OCI-LY1 (cell line): ENCODE measurements at regions not wholly inside any gene's neighbourhood (a gene's known extent, or its start where the extent isn't known, plus 50 kb on each side); places are given as distances from the start of the nearest gene placed in this dataset.

Source experiments
- H2AFZ ChIP-seq: fragments of 200-600 bp; sonication (generic), shearing (Covaris generic); 2 replicates; pipeline ENCODE4 v1.6.0; 2014; ENCODE audit warnings: antibody characterized with exemption, mild to moderate bottlenecking, low read length
- H3F3A ChIP-seq: fragments of 200-600 bp; sonication (generic), shearing (Covaris generic); 2 replicates; pipeline ENCODE4 v1.6.0; 2014; ENCODE audit warnings: mild to moderate bottlenecking, antibody characterized with exemption, low read length, moderate library complexity; ENCODE audit not compliant: insufficient read depth
- H3K27ac ChIP-seq: fragments of 200-600 bp; sonication (generic); 2 replicates; pipeline ENCODE4 v1.5.1; 2014; ENCODE audit warnings: low read length, mixed run types, mild to moderate bottlenecking, low read depth; ENCODE audit not compliant: poor library complexity, severe bottlenecking
- H3K27me3 ChIP-seq: fragments of 200-600 bp; sonication (generic); 2 replicates; pipeline ENCODE4 v1.6.0; 2014; ENCODE audit warnings: antibody characterized with exemption, mild to moderate bottlenecking, low read length, moderate library complexity; ENCODE audit not compliant: insufficient read depth
- H3K36me3 ChIP-seq: fragments of 200-600 bp; sonication (generic); 2 replicates; pipeline ENCODE4 v1.6.1; 2014; ENCODE audit warnings: mild to moderate bottlenecking, antibody characterized with exemption, low read length, moderate library complexity, mixed read lengths; ENCODE audit not compliant: insufficient read depth
- H3K4me1 ChIP-seq: fragments of 200-600 bp; sonication (generic); 2 replicates; pipeline ENCODE4 v1.5.1; 2014; ENCODE audit warnings: mild to moderate bottlenecking, low read length, moderate library complexity; ENCODE audit not compliant: insufficient read depth, severe bottlenecking
- H3K4me2 ChIP-seq: fragments of 200-600 bp; sonication (generic), shearing (Covaris generic); 2 replicates; pipeline ENCODE4 v1.6.1; 2014; ENCODE audit warnings: low read length
- H3K4me3 ChIP-seq: fragments of 200-600 bp; sonication (generic); 2 replicates; pipeline ENCODE4 v1.5.1; 2014; ENCODE audit warnings: low read length, low read depth, mild to moderate bottlenecking, mixed read lengths; ENCODE audit not compliant: poor library complexity, severe bottlenecking
- H3K79me2 ChIP-seq: fragments of 200-600 bp; shearing (Covaris generic); 2 replicates; pipeline ENCODE4 v1.6.1; 2016; ENCODE audit warnings: mixed run types, low read length, mixed read lengths; ENCODE audit not compliant: insufficient read depth
- H3K9ac ChIP-seq: fragments of 200-600 bp; sonication (generic), shearing (Covaris generic); 2 replicates; pipeline ENCODE4 v1.6.1; 2014; ENCODE audit warnings: mild to moderate bottlenecking, low read length, mixed read lengths
- H3K9me2 ChIP-seq: fragments of 200-600 bp; sonication (generic), shearing (Covaris generic); 2 replicates; pipeline ENCODE4 v1.6.1; 2014; ENCODE audit warnings: low read depth, mild to moderate bottlenecking, low read length, mixed read lengths
- H3K9me3 ChIP-seq: fragments of 200-600 bp; shearing (Covaris generic); 2 replicates; pipeline ENCODE4 v1.6.1; 2014; ENCODE audit warnings: low read length, mixed read lengths
- H4K20me1 ChIP-seq: fragments of 200-600 bp; sonication (generic), shearing (Covaris generic); 2 replicates; pipeline ENCODE4 v1.6.0; 2016; ENCODE audit warnings: mild to moderate bottlenecking, low read length; ENCODE audit not compliant: insufficient read depth
- CTCF ChIP-seq: fragments of 200-600 bp; sonication (generic), shearing (Covaris generic); IDR thresholded peaks from 2 replicates; pipeline ENCODE4 v1.5.1; 2017; ENCODE audit warnings: mild to moderate bottlenecking, antibody characterized with exemption, low read length, moderate library complexity, mixed read lengths
- EZH2 ChIP-seq: fragments of 200-600 bp; sonication (generic), shearing (Covaris generic); IDR thresholded peaks from 2 replicates; pipeline ENCODE4 v1.8.0; 2017; ENCODE audit warnings: borderline replicate concordance, mixed run types, mild to moderate bottlenecking, antibody characterized with exemption, low read length, moderate library complexity, mixed read lengths

GRCh38 chr12:107963635-107964034 lies 165.5 kb upstream of the WSCD2 start:
- no peak overlapping the region for H2AFZ ChIP-seq
- no peak overlapping the region for H3K4me2 ChIP-seq
- H3F3A ChIP-seq, result no peaks in the 10 kb centered on the region
- H4K20me1 ChIP-seq, result no peaks in the 10 kb centered on the region
- H3K9ac ChIP-seq, result no peak overlapping the region
- no peaks in the 10 kb centered on the region for H3K27me3 ChIP-seq
- no peaks in the 10 kb centered on the region for H3K36me3 ChIP-seq
- H3K4me3 ChIP-seq, result no peak overlapping the region
- TF ChIP-seq CTCF, result no peak
- TF ChIP-seq EZH2, result no peak
- no peaks in the 10 kb centered on the region for H3K4me1 ChIP-seq
- no peak overlapping the region for H3K27ac ChIP-seq
- H3K9me2 ChIP-seq, result no peaks in the 10 kb centered on the region
- no peaks in the 10 kb centered on the region for H3K79me2 ChIP-seq
- no peaks in the 10 kb centered on the region for H3K9me3 ChIP-seq

GRCh38 chr12:107967170-107967569 lies 161.9 kb upstream of the WSCD2 start:
- H3K79me2 ChIP-seq, result no peaks in the 10 kb centered on the region
- H3K9me3 ChIP-seq, result no peaks in the 10 kb centered on the region
- no peaks in the 10 kb centered on the region for H3K27me3 ChIP-seq
- no peaks in the 10 kb centered on the region for H4K20me1 ChIP-seq
- no peaks in the 10 kb centered on the region for H3F3A ChIP-seq
- H2AFZ ChIP-seq, result no peak overlapping the region
- H3K4me3 ChIP-seq, result no peak overlapping the region
- TF ChIP-seq CTCF (no peak), EZH2 (no peak)
- no peak overlapping the region for H3K9ac ChIP-seq
- H3K4me1 ChIP-seq, result no peaks in the 10 kb centered on the region
- no peak overlapping the region for H3K4me2 ChIP-seq
- no peak overlapping the region for H3K27ac ChIP-seq
- H3K36me3 ChIP-seq, result no peaks in the 10 kb centered on the region
- no peaks in the 10 kb centered on the region for H3K9me2 ChIP-seq

- TF ChIP-seq CTCF (no peak), EZH2 (no peak)
- H3K9me2 ChIP-seq, result no peaks in the 10 kb centered on the region
- H3K9ac ChIP-seq, result no peak overlapping the region
- no peaks in the 10 kb centered on the region for H3K4me1 ChIP-seq
- H4K20me1 ChIP-seq, result no peaks in the 10 kb centered on the region
- no peak overlapping the region for H2AFZ ChIP-seq
- H3K79me2 ChIP-seq, result no peaks in the 10 kb centered on the region
- H3K27ac ChIP-seq, result no peak overlapping the region
- H3K9me3 ChIP-seq, result no peaks in the 10 kb centered on the region
- no peaks in the 10 kb centered on the region for H3K36me3 ChIP-seq
- no peak overlapping the region for H3K4me2 ChIP-seq
- H3K27me3 ChIP-seq, result no peaks in the 10 kb centered on the region
- H3F3A ChIP-seq, result no peaks in the 10 kb centered on the region
- no peak overlapping the region for H3K4me3 ChIP-seq
Measured at GRCh38 chr12:107973950-107974349, 155.1 kb upstream of the WSCD2 start.
